ENCODE measurements at regions not wholly inside any gene's neighbourhood (a gene's known extent, or its start where the extent isn't known, plus 50 kb on each side); places are given as distances from the start of the nearest gene placed in this dataset.

DNA sequence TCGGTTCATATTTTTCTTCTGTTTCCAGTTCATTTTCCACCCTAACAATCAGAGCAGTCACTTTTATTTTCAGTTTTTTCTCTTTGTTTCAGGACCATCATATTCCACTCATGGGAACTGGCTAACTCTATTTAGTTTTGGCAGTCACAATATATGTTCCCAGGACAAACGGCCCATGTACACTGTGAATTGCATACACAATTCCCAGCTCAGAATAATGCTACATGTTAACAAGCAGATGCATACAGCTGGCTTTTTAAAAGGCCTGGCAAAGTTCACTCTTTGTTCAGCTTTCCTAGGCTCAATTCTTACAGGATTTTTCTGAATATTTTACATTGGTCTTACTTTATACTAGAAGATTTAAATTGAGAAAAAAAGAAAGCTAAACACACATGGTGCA lies 224.9 kb downstream of the ANKRD50 start:
- DNase-seq (ENCODE audit: low read depth in 1 of 2, low spot score in 1 of 2): no peak

DNA sequence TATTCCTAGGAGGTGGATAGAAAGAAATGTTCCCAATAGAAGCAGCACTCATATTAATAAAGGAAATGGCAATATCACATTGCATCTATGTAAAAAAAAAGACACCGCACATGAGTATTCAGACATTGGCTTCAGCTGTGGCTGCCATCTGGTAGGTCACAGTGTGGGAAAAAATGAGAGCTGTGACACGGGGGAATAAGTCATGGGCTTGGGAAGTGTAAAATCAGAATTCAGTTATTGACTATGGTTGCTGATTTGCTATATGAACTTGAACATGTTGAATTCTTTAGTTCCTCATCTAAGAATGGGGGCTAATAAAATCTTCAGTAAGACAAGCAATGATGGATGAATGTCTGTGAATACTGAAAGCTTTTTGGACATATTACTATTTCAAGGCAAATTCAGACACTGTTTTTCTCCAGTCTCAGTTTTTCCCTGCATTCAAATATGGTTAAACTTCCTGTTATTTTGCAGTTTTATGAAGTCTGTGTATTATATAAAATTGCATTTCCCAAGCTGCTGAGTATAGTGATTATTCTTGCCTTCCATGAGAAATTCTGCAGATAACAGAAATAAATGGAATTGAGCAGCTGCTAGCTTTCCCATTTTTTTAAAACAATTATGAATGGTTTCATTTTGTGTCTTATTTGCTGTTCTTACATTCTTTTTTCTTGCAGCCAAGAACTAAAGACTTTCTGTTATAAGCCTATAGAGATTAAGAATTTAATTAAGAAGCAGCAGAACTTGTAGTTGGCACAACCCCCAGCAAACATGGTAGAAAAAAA lies 221.0 kb downstream of the ANKRD50 start:
- no peak for DNase-seq (ENCODE audit: low read depth in 1 of 2, low spot score in 1 of 2)

DNA sequence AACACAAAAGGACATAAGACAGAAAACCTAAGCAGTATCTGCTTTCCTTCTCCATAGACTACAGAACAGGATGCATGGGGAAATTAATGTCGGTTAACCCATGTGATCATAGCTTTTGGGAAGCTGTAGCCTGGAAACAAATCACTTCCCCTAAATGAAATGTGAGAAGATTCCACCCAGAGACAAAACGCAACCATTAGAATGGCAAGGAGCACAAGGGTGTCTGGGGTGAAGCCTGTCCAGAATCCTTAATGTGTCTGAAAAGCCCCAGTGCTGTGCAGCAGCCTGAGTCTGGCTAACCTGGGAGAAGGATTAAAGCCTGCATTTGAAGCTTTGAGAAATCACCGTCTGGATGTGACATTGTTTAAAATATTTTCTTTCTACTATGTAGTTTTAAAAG lies 213.3 kb downstream of the ANKRD50 start:
- DNase-seq (ENCODE audit: low read depth in 1 of 2, low spot score in 1 of 2): no peak

DNA sequence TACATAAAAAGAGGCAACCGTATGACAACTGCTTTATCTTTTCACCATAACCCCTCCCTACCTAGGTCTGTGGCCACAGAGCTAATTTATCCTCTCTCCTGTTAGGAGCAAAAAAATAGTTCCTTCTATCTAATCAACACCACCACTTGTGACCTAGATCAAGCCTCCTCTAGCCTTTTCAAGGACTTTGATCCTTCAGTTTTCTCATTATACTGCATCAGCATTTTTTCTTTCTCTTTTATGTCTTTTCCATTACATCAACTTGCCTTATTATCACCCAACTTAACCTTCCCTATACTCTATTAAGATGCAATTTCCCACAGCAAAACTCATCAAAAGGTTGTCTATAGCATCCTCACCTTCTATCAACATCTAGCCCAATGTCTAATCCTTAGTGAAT lies 211.0 kb downstream of the ANKRD50 start:
- DNase-seq (ENCODE audit: low read depth in 1 of 2, low spot score in 1 of 2): no peak

DNA sequence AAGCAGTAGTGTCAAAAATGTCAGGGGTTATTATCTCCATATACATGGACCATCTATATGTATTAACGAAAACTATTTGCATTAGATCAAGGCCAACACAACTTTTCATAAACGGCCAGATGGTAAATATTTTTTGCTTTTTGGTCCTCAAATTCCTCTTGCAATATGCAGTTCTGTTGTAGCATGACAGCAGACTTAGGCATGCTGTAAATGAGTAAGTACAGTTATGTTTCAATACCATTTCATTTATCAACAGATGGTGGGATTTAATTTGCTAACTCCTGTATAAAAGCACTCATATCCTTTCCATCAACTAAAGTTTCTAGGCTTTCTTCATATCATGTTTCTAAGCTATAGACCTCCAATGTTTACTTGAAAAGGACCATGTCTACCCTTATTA lies 208.1 kb downstream of the ANKRD50 start:
- DNase-seq (ENCODE audit: low read depth in 1 of 2, low spot score in 1 of 2): no peak

DNA sequence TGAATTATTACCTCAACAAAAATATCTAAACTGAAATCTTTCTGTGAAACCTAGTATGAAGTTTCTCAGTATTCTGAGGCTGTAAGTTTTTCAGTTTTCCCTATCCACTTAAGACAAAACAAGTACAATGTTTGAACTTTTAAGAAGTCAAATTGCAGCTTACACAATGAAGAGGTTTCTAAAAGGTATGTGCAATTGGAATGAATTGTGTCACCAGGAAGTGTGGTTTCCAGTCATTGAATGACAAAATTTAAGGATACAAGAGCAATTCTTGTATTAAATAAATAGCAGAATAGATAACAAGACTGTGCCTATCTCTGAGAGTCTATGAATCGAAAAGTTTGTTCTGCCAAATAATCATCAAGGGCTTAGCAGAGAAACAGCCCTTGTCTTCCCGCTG lies 207.3 kb downstream of the ANKRD50 start:
- DNase-seq (ENCODE audit: low read depth in 1 of 2, low spot score in 1 of 2): no peak

DNA sequence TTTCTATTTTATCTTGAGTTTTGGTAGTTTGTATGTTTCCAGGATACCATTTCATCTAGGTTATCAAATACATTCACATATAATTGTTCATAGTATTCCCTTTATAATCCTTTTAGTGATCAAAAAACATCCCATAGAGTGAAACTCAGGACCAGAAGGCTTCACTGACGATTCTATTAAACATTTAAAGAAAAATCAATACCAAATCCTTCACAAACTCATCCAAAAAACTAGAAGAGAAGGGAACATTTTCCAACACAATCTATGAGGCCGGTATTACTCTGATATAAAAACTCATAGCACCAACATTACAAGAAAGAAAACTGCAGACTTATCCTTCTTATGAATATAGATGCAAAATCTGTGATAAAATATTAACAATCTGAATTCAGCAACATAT lies 203.4 kb downstream of the ANKRD50 start:
- no peak for DNase-seq (ENCODE audit: low read depth in 1 of 2, low spot score in 1 of 2)

DNA sequence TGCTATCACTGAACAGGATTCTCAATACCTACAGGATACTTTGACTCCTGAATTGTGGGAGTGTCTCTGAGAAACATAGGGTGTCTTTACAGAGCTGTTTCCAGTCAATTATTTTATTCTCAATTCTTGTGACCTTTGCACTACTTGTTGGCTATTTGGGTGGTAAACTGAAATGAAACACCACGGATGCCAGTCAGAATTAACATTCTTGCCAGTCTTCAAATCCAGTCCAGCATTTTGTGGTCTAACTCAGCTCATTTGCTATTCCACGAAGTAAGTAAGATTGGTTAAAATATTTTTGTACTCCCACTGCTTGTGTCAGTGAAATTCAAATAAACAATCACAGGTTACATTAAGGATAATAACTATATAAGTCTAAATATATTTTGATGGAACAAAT lies 197.9 kb downstream of the ANKRD50 start:
- no peak for DNase-seq (ENCODE audit: low read depth in 1 of 2, low spot score in 1 of 2)

DNA sequence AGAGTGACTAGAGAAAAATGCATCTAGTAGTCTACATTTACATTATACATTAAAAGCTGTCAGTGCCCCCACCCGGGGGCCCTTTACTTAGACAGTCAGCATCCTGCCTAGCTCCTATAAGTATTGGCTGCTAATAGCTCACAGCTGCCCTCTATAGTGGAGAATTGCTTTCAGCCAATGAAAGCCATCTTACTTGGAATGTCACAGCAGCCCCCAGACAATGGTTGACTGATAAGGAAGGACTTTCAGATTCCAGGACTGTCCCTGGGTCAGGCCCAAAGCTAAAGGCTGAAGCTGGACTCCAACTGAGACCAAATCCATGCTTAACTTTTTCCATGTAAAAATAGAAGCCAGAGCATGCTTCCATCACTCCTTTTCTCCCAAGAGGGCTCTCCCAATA lies 196.9 kb downstream of the ANKRD50 start:
- DNase-seq (ENCODE audit: low read depth in 1 of 2, low spot score in 1 of 2): no peak

DNA sequence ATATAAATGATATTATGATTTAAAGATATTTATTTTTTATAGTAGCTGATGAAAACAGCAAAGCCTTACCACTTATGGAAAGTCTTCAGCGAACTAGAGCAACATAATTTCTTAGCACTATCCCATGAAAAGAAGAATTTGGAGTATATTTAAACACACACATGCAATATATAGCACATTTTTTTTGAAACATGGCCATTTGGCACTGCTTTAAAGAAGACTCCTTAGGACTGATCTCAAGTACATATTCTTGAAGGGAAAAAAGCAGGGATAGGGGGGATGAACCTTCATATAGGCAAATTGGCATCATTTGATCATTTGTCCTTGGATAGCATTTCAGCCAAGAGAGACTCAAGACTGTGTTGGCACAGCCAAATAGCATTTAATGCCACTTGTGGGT lies 193.3 kb downstream of the ANKRD50 start:
- DNase-seq (ENCODE audit: low read depth in 1 of 2, low spot score in 1 of 2): no peak

DNA sequence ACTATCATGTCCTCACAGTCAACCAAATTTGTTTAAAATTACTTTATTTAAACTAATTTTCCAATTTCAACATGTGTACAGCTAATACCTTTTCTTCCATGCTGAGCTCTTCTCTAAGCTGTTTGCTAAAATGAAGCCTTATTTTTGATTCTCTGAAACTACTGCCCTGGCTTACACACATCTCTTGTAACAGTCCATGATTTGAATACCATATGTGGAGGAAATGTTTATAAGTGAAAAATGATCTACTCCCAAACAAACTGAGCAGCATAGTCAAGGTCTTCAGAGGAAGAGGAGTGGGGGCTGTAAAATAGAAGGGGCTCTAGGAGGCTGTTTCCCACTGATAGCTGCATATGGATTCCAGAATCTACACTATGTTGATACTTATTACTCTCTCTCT lies 188.7 kb downstream of the ANKRD50 start:
- DNase-seq (ENCODE audit: low read depth in 1 of 2, low spot score in 1 of 2): no peak

DNA sequence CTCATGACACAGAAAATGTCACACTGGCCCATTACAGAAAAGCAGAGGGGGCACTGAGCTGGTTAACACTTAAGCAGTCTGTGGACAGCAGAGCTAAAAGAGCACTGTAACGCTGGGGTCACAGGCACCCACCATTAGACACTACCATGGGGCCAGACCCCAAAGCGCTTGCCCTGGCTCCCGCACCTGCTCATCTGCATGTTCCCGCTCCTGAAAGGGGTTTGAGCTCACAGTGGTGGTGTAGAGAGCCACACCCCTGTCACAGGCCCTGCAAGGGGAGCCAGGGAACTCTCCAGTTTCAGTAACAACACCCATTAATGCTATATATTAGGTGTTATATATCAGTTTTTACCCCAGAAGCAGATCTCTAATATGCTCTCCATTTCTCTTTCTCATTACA lies 187.0 kb downstream of the ANKRD50 start:
- no peak for DNase-seq (ENCODE audit: low read depth in 1 of 2, low spot score in 1 of 2)

DNA sequence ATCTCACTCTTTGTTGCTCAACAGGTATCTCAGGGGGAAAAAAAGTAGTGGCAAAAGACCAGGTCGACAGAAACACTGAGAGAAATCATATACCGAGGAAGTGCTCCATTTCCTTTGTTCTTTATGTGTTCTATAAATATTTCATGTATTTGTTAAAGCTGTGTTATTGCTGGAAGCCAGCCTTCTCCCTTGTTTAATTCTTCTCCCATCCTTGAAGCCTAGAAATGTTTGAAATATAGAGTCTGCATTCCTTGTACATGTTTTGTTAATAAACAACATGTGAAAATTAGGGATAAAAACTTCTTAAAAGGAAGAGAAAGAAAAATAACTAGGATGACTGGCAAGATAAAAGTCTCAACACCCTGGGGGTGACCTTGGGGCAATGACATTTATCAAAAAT lies 186.2 kb downstream of the ANKRD50 start:
- no peak for DNase-seq (ENCODE audit: low read depth in 1 of 2, low spot score in 1 of 2)

DNA sequence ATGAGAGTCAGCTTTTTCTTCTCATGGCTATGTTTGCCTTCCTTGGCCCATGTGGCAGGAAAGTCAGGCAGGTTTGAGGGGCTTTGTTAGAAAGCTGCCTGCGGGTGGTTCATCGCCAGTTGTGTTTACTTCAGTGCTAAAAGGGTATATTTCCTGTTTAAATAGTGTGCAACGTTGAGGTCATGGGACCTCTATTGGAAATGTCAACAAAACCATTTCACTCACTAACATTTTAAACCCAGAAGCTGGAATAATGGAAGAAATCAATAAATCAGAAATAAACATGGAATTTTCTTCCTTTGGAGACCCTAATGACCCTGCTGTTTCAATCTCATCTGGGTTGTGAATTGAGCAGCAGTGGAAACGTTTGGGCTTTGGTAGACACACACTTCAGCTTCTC lies 185.8 kb downstream of the ANKRD50 start:
- no peak for DNase-seq (ENCODE audit: low read depth in 1 of 2, low spot score in 1 of 2)

DNA sequence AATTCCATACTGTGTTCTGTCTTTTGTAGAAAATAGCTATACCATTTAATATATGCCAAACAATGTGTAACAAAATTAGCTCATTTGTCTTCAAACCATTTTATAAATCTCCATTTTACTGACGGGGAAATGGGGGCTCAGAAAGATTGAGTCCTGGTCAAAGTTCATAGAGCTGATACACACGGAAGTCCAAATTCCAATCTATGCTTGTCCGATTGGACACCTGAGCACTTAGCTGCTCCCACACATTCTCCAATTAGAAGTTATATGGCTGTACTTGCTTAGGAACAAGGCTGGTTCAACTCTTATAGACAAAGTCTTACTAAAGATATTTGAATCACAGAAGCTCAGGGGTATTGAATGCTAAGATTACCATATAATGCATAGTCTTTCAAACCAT lies 185.2 kb downstream of the ANKRD50 start:
- DNase-seq (ENCODE audit: low read depth in 1 of 2, low spot score in 1 of 2): no peak

DNA sequence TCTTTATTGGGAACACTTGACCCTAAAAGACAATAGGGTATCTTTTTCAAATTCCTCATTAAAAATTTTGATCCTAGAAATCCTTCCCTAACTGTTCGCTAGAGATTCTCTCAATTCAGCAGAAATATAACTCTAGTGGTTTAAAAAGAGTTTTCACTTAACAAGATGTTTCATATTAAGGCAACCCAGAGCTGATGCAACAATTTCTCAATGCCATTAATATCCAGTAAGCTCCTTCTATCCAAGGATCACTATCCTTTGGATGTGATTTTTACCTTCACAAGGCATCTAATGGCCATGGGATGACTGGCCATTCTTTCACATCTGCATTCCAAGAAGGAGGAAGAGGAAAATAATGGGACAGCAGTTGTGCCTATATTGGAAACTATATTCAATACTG lies 183.4 kb downstream of the ANKRD50 start:
- no peak for DNase-seq (ENCODE audit: low read depth in 1 of 2, low spot score in 1 of 2)

DNA sequence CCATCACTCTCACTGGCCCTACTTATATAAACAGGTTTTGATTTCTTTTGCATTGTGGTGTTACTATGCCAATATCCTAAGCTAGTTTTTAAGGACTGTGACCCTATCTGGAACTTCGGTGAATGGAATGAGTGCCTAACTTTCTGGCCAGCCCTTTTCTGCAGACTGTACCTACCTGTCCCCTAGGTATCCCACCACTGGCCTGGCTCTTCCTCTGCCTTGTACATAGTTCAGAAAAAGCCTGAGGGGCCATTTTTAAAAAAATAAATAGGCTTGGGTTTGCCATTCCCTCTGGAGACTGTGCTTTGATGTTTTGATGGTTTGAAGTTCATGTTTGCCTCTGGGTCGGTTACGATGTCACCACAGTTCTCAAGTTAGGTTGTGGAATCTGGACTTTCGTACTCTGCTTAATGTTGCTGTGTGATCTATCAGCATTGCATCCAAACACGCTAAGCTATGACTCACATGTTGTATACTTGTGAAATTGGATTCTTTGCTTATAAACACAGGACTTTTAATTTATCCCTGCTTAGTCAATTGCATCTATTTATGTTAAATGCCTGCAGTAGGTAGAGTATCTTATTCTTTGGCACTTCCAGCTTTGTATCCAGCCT lies 182.0 kb downstream of the ANKRD50 start:
- DNase-seq (ENCODE audit: low read depth in 1 of 2, low spot score in 1 of 2): no peak

DNA sequence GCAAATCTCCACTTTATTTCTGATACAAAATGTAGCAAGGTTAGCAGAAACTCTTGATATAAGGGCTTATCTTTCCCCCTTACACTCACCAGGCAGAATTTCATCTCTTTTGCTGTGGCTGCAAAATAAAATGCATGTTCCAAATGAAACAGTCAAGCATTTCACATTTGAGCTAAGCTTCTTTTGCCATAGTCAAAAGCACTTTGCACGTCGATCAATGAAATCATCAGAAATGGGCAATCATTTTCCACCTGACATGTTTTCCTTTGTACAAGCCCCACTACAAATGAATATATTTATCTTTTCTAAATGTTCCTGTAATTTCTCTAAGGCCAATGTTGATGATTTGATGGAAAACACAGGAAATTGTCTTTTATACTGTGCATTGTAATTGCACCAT lies 178.4 kb downstream of the ANKRD50 start:
- no peak for DNase-seq (ENCODE audit: low read depth in 1 of 2, low spot score in 1 of 2)

DNA sequence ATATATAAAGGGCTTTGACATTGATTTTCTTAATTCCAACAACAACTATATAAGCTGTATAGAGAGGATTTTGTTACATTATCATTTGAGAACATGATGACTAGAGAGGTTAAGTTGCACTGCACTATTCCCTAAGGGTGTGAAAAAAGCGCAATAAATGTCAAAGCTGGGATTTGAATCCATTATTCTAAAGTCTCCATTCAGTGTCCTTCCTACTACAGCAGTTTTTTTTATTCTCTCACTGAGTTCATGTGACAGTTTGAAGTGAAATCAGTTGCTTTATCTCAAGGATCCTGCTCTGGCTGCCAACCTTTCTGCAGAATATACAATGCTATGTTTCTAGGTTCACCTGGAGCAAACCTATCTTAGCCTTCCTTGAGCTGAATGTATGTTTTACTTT lies 177.5 kb downstream of the ANKRD50 start:
- DNase-seq (ENCODE audit: low read depth in 1 of 2, low spot score in 1 of 2): no peak

DNA sequence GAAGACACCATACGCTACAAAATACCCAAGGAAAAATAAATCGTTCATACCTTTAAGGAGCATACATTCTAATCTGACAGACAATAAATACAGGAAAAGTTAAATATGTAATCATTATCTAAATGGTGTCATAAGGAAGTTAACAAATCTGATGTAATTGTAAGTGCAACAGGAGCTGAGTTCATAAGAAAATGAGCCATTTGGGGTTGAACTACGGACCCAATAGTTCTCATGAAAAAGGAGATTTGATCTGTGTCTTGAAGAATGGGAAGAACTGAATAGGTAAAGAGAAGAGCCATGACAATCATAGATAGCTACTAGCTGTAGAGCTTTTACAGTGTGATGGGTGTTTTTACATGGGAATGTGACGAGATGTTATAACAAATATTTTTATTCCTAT lies 175.6 kb downstream of the ANKRD50 start:
- DNase-seq (ENCODE audit: low read depth in 1 of 2, low spot score in 1 of 2): no peak

DNA sequence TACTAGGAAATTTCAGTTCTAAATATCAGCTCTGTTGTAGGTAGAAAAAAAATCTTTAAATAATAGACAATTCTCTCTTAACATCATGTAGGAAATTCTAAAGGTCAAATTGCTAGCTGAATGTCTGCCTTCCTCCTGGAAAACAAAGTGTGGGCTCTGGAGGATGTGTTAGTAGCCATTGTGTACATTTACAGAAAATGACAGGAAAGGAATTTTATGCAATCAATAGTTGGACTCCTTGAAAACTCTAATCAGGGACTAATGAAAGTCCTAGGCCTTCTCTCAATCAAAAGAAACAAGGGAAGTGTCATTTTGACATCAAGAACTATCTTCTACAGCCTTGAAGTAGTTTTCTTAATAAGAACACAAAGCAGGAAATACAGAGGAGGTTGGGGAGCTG lies 174.6 kb downstream of the ANKRD50 start:
- no peak for DNase-seq (ENCODE audit: low read depth in 1 of 2, low spot score in 1 of 2)

DNA sequence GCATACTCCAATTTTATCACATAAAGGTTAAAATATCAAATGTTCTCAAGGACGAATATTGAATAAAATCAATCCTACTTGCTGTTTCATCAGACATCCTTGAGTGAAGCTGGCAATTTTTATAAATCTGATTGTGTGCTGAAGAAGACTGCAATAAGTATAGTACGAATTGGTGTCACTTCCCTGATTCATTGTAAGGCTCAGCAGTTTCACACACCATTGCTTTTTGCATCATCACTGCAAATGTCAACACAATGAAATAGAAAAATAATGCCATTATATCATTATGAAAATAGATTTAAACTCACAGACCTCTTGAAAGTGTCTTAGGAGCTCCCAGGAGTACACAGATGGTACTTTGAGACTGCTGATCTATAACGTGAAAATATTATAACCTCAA lies 172.5 kb downstream of the ANKRD50 start:
- no peak for DNase-seq (ENCODE audit: low read depth in 1 of 2, low spot score in 1 of 2)
